ENCODE measurements at regions not wholly inside any gene's neighbourhood (a gene's known extent, or its start where the extent isn't known, plus 50 kb on each side); places are given as distances from the start of the nearest gene placed in this dataset.

- no peak for TF ChIP-seq REST (IDR thresholded peaks at IDR 0.05; ENCODE audit: low read depth)
- TF ChIP-seq FOXM1 (IDR thresholded peaks at IDR 0.05; ENCODE audit: borderline replicate concordance, low read depth): no peak
- TF ChIP-seq TEAD4 (IDR thresholded peaks at IDR 0.05): no peak
- no peak for TF ChIP-seq RAD21 (IDR thresholded peaks at IDR 0.05; ENCODE audit: low read depth)
- no peak for TF ChIP-seq ZBTB7A (IDR thresholded peaks at IDR 0.05; ENCODE audit: low read depth)
- no peak for TF ChIP-seq NFIC (IDR thresholded peaks at IDR 0.05)
- no peak for TF ChIP-seq MAX (IDR thresholded peaks at IDR 0.05)
- no peak for TF ChIP-seq TCF12 (IDR thresholded peaks at IDR 0.05; ENCODE audit: low read depth)
- TF ChIP-seq CREB1 (IDR thresholded peaks at IDR 0.05; ENCODE audit: low read depth): no peak
- TF ChIP-seq EP300 (IDR thresholded peaks at IDR 0.05; ENCODE audit: borderline replicate concordance): no peak
- TF ChIP-seq USF1 (IDR thresholded peaks at IDR 0.05): no peak
- TF ChIP-seq EGR1 (IDR thresholded peaks at IDR 0.05): no peak
- TF ChIP-seq TAF1 (IDR thresholded peaks at IDR 0.05; ENCODE audit: low read depth): no peak
Measured at GRCh38 chr1:57883642-57883995, 459.8 kb upstream of the DAB1 start.

All from Ishikawa (cell line).